Keratinocyte (primary cell): ENCODE measurements at regions not wholly inside any gene's neighbourhood (a gene's known extent, or its start where the extent isn't known, plus 50 kb on each side); places are given as distances from the start of the nearest gene placed in this dataset.

ENCODE experiments used
- DNase-seq: peaks from one replicate; pipeline ENCODE4 v3.0.0-alpha.2; 2011; ENCODE audit warnings: low read depth, missing footprints, low spot score
- FAIRE-seq: peaks from 2 replicates; lab custom pipeline; 2011; peaks lifted over from hg19 to GRCh38; lab: Jason Lieb, UNC
- H2AFZ ChIP-seq: 2 replicates; pipeline ENCODE4 v1.6.0; 2012; ENCODE audit warnings: low read length, control low read depth, inconsistent platforms; ENCODE audit not compliant: control insufficient read depth
- H3K27ac ChIP-seq: 2 replicates; pipeline ENCODE4 v1.5.1; 2011; ENCODE audit warnings: low read length; ENCODE audit not compliant: control insufficient read depth, insufficient read depth
- H3K27me3 ChIP-seq: 3 replicates; pipeline ENCODE4 v1.6.0; 2011; ENCODE audit warnings: low read length; ENCODE audit not compliant: control insufficient read depth, insufficient read depth; ENCODE audit errors: extremely low read depth
- H3K36me3 ChIP-seq, 2 experiments: 2 replicates in 1 of 2; 3 replicates in 1 of 2; pipeline ENCODE4 v1.5.1; 2011; ENCODE audit warnings: low read length in 2 of 2, mild to moderate bottlenecking in 1 of 2; ENCODE audit not compliant: control insufficient read depth in 2 of 2, insufficient read depth in 2 of 2; ENCODE audit errors: extremely low read depth in 1 of 2
- H3K4me1 ChIP-seq: 3 replicates; pipeline ENCODE4 v1.5.1; 2011; ENCODE audit warnings: low read length; ENCODE audit not compliant: control insufficient read depth, insufficient read depth; ENCODE audit errors: extremely low read depth
- H3K4me2 ChIP-seq: 3 replicates; pipeline ENCODE4 v1.6.0; 2011; ENCODE audit warnings: low read depth, low read length; ENCODE audit not compliant: control insufficient read depth, insufficient read depth; ENCODE audit errors: extremely low read depth
- H3K4me3 ChIP-seq, 3 experiments: fragments of 200-600 bp in 1 of 3; sonication (generic) in 1 of 3; 2 replicates in 2 of 3; 3 replicates in 1 of 3; pipeline ENCODE4 v1.5.1; 2011 to 2016; ENCODE audit warnings: low read length in 3 of 3, mild to moderate bottlenecking in 3 of 3, control low read depth in 2 of 3, inconsistent platforms in 1 of 3, low read depth in 1 of 3, mixed read lengths in 1 of 3, mixed run types in 1 of 3, moderate library complexity in 1 of 3; ENCODE audit not compliant: control insufficient read depth in 2 of 3, insufficient read depth in 2 of 3; ENCODE audit errors: extremely low read depth in 1 of 3
- H3K79me2 ChIP-seq: 2 replicates; pipeline ENCODE4 v1.6.0; 2012; ENCODE audit warnings: low read length; ENCODE audit not compliant: control insufficient read depth, insufficient read depth
- H3K9ac ChIP-seq: 3 replicates; pipeline ENCODE4 v1.6.0; 2011; ENCODE audit warnings: low read length; ENCODE audit not compliant: control insufficient read depth, insufficient read depth; ENCODE audit errors: extremely low read depth
- H3K9me1 ChIP-seq: 3 replicates; pipeline ENCODE4 v1.6.0; 2011; ENCODE audit warnings: low read length; ENCODE audit not compliant: control insufficient read depth, insufficient read depth; ENCODE audit errors: extremely low read depth
- H3K9me3 ChIP-seq: 2 replicates; pipeline ENCODE4 v1.5.1; 2012; ENCODE audit warnings: low read depth, low read length; ENCODE audit not compliant: control insufficient read depth
- H4K20me1 ChIP-seq: 3 replicates; pipeline ENCODE4 v1.6.0; 2011; ENCODE audit warnings: low read length; ENCODE audit not compliant: control insufficient read depth, insufficient read depth; ENCODE audit errors: extremely low read depth
- EZH2 ChIP-seq: IDR thresholded peaks from one replicate; pipeline ENCODE4 v1.6.1; 2012; ENCODE audit warnings: inconsistent platforms, mild to moderate bottlenecking, low read length, moderate library complexity
- dilution Hi-C: fragments of 300-500 bp; cut with MboI; formaldehyde crosslinking; loops from one replicate; pipeline ENCODE4 v1.7.0; 2020; ENCODE audit warnings: low sequenced_read_pairs; ENCODE audit not compliant: extremely low pct_ligation_motif_present
- TF ChIP-seq, protein P1 (sequence below), 3 experiments: IDR thresholded peaks in 1 of 3; conservative IDR thresholded peaks in 1 of 3; optimal IDR thresholded peaks in 1 of 3; 2 replicates in 2 of 3; 3 replicates in 1 of 3; pipeline versions ENCODE3 to v1.5.1; 2011; ENCODE audit warnings: low read length in 3 of 3, mild to moderate bottlenecking in 3 of 3, moderate library complexity in 2 of 3, control low read depth in 1 of 3, inconsistent platforms in 1 of 3; ENCODE audit not compliant: insufficient read depth in 2 of 3; ENCODE audit errors: extremely low read depth in 1 of 3

DNA sequence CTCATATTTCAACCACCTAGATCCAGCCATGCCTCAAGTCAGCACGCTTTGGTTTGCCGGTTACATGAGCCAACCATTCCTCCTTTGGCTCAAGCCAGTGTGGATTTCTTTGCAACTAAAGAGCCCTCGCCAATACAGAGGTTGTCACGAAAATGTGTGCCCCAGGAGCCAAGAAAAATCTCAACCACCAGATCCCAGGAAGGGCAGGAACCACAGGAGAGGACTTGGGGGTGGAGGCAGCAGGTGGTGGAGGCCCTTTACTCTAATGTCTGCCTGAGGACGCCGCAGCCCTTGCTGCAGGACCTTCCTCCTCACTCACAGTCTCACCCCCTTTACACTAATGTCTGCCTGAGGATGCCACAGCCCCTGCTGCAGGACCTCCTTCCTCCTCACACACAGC is 144.8 kb upstream of the PHACTR3 start:
- no peak overlapping the region for H2AFZ ChIP-seq
- no peak overlapping the region for H3K9ac ChIP-seq
- H3K4me1 ChIP-seq: no peaks in the 10 kb centered on the region
- DNase-seq (no peak), FAIRE-seq (no peak)
- H3K27ac ChIP-seq: no peak overlapping the region
- H3K9me3 ChIP-seq: no peaks in the 10 kb centered on the region
- no peaks in the 10 kb centered on the region for H3K9me1 ChIP-seq
- H3K36me3 ChIP-seq: no peaks in the 10 kb centered on the region
- no peaks in the 10 kb centered on the region for H4K20me1 ChIP-seq
- dilution Hi-C loops: no loop called here
- no peaks in the 10 kb centered on the region for H3K79me2 ChIP-seq
- TF ChIP-seq, protein P1, sequence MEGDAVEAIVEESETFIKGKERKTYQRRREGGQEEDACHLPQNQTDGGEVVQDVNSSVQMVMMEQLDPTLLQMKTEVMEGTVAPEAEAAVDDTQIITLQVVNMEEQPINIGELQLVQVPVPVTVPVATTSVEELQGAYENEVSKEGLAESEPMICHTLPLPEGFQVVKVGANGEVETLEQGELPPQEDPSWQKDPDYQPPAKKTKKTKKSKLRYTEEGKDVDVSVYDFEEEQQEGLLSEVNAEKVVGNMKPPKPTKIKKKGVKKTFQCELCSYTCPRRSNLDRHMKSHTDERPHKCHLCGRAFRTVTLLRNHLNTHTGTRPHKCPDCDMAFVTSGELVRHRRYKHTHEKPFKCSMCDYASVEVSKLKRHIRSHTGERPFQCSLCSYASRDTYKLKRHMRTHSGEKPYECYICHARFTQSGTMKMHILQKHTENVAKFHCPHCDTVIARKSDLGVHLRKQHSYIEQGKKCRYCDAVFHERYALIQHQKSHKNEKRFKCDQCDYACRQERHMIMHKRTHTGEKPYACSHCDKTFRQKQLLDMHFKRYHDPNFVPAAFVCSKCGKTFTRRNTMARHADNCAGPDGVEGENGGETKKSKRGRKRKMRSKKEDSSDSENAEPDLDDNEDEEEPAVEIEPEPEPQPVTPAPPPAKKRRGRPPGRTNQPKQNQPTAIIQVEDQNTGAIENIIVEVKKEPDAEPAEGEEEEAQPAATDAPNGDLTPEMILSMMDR (optimal IDR thresholded peaks at IDR 0.05 in 1 of 3, IDR thresholded peaks at IDR 0.05 in 1 of 3, conservative IDR thresholded peaks at IDR 0.05 in 1 of 3; ENCODE audit: extremely low read depth in 1 of 3, insufficient read depth in 2 of 3, low read length in 3 of 3): no peak
- TF ChIP-seq EZH2: no peak
- H3K4me3 ChIP-seq: no peak overlapping the region
- H3K4me2 ChIP-seq: no peak overlapping the region
- H3K27me3 ChIP-seq: peaks cover 14% of the 10 kb centered on the region

DNA sequence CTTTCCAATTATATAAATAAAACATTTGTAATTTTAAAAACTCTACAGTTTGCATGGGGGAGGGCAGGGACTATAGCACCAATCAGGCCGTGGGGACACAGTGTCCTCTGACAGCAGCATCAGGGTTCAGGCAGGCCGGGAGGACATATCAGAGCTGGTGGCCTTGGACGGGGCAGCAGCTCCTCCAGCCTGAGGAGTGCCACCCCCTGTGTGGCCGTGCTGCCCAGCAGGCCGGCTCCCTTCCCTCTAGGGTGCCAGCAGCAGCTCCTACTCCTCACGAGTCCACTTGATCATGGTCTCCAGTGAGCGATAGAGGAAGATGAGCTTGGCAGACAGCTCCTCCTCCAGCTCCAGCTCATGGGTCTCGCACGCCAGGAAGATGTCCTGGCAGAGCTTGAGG is 144.0 kb upstream of the PHACTR3 start:
- no peaks in the 10 kb centered on the region for H4K20me1 ChIP-seq
- peaks cover 14% of the 10 kb centered on the region for H3K27me3 ChIP-seq
- H3K4me2 ChIP-seq: no peak overlapping the region
- H3K4me1 ChIP-seq: no peaks in the 10 kb centered on the region
- H3K4me3 ChIP-seq: no peak overlapping the region
- dilution Hi-C loops: no loop called here
- FAIRE-seq (no peak), DNase-seq (no peak)
- TF ChIP-seq, protein P1 (optimal IDR thresholded peaks at IDR 0.05 in 1 of 3, IDR thresholded peaks at IDR 0.05 in 1 of 3, conservative IDR thresholded peaks at IDR 0.05 in 1 of 3; ENCODE audit: extremely low read depth in 1 of 3, insufficient read depth in 2 of 3, low read length in 3 of 3): no peak
- no peak for TF ChIP-seq EZH2
- H3K9ac ChIP-seq: no peak overlapping the region
- no peaks in the 10 kb centered on the region for H3K9me1 ChIP-seq
- no peak overlapping the region for H2AFZ ChIP-seq
- no peak overlapping the region for H3K27ac ChIP-seq
- H3K9me3 ChIP-seq: no peaks in the 10 kb centered on the region
- no peaks in the 10 kb centered on the region for H3K79me2 ChIP-seq
- no peaks in the 10 kb centered on the region for H3K36me3 ChIP-seq
